Epithelial cell of proximal tubule (primary cell): ENCODE measurements at regions not wholly inside any gene's neighbourhood (a gene's known extent, or its start where the extent isn't known, plus 50 kb on each side); places are given as distances from the start of the nearest gene placed in this dataset.

ENCODE experiments used
- DNase-seq: peaks from one replicate; pipeline ENCODE4 v3.0.0-alpha.2; 2011; ENCODE audit warnings: low read depth
- H3K4me3 ChIP-seq: 2 replicates; pipeline ENCODE4 v1.5.1; 2011; ENCODE audit warnings: low read depth, mild to moderate bottlenecking, low read length
- TF ChIP-seq, protein P1 (sequence below): conservative IDR thresholded peaks from 2 replicates; pipeline ENCODE4 v1.5.1; 2012; ENCODE audit warnings: low read depth, mild to moderate bottlenecking, low read length

GRCh38 chr16:79847569-79847968 lies 247.0 kb upstream of the MAF start:
- H3K4me3 ChIP-seq, result no peak overlapping the region
- TF ChIP-seq, protein P1, sequence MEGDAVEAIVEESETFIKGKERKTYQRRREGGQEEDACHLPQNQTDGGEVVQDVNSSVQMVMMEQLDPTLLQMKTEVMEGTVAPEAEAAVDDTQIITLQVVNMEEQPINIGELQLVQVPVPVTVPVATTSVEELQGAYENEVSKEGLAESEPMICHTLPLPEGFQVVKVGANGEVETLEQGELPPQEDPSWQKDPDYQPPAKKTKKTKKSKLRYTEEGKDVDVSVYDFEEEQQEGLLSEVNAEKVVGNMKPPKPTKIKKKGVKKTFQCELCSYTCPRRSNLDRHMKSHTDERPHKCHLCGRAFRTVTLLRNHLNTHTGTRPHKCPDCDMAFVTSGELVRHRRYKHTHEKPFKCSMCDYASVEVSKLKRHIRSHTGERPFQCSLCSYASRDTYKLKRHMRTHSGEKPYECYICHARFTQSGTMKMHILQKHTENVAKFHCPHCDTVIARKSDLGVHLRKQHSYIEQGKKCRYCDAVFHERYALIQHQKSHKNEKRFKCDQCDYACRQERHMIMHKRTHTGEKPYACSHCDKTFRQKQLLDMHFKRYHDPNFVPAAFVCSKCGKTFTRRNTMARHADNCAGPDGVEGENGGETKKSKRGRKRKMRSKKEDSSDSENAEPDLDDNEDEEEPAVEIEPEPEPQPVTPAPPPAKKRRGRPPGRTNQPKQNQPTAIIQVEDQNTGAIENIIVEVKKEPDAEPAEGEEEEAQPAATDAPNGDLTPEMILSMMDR, result no peak
- DNase-seq, result no peak

DNA sequence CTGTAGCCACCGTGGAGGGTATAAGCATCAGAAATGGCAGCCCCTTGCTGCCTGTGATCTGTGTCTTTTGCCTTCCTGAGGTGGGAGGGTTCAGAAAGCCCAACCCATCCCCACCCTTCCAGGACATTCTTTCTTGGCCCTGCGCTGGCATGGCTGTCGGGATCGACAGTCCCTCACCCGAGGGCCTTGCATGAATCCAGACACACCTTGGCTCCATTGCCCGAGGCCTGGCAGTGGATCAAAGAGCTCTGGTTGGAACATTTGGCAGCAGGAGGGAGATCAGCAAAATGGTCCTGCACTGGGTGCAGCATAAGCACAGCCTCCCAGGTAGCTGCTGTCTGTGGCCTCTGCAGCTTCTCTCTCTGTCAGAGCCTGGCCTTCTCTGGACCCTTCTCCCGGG lies 246.6 kb upstream of the MAF start:
- TF ChIP-seq, protein P1, result no peak
- H3K4me3 ChIP-seq, result no peak overlapping the region
- DNase-seq, result no peak

DNA sequence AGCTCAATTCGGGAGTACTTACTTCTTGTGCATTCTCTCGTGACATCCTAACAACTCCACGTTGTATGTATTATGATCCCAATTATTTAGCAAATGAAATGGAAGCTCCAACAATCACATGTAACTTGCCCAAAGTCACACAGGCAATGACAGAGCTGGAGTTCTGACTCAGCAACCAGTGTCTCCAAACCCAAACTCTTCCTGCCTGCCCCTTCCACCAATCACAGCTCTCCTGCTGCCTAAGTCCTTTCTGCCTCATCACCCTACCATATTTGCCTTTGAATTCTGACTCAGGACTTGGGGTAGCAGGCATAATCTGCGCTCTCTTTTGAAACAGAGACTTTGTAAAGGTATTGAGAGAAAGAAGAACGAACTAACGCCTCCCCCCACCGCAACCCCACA lies 245.2 kb upstream of the MAF start:
- DNase-seq, result no peak
- H3K4me3 ChIP-seq, result no peak overlapping the region
- TF ChIP-seq, protein P1, result no peak

- TF ChIP-seq, protein P1, result no peak
- no peak overlapping the region for H3K4me3 ChIP-seq
- no peak for DNase-seq
These were observed 244.6 kb upstream of the MAF start for GRCh38 chr16:79845033-79845733.

- DNase-seq, result no peak
- TF ChIP-seq, protein P1, result no peak
- no peak overlapping the region for H3K4me3 ChIP-seq
These were observed 244.1 kb upstream of the MAF start for GRCh38 chr16:79844603-79845002.

DNA sequence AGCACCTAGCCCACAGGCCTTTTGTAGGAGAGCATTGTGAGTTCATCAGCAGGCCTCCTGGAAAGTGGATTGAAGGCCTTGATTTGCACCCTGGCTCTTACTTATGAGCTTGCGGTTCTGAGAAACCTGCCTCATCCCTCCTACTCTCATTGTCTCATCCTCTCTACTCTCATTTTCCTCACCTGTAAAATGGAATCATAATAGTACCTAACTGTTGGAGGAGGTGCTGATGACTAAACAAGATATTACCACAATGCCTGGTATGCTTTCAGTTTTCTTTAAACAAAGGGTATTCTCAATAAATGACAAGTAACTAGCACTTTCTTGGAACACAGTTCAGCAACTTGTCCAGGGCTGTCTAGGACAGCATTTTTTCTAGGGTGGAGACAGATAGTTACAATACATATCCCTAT lies 243.1 kb upstream of the MAF start:
- TF ChIP-seq, protein P1, result no peak
- H3K4me3 ChIP-seq, result no peak overlapping the region
- DNase-seq, result no peak

- H3K4me3 ChIP-seq, result no peak overlapping the region
- TF ChIP-seq, protein P1, result no peak
- DNase-seq, result no peak
These were observed 242.6 kb upstream of the MAF start for GRCh38 chr16:79843145-79843544.
